Hepatocyte (in vitro differentiated cells): ENCODE measurements at regions not wholly inside any gene's neighbourhood (a gene's known extent, or its start where the extent isn't known, plus 50 kb on each side); places are given as distances from the start of the nearest gene placed in this dataset.
A peak's percentile ranks its signal among the peaks of the same experiment; 100 is the strongest.
"Not testable (repeated sequence)": the region's sequence is repeated elsewhere in the genome, so short reads cannot be mapped to it uniquely, and the experiment has no call there.

ENCODE experiments used
- DNase-seq: peaks from one replicate; pipeline ENCODE4 v3.0.0-alpha.2; 2016; ENCODE audit warnings: low spot score
- H2AFZ ChIP-seq: fragments of 200-600 bp; sonication (generic); 2 replicates; pipeline ENCODE4 v1.6.0; 2016; ENCODE audit warnings: antibody characterized with exemption, mild to moderate bottlenecking
- H3K27ac ChIP-seq: fragments of 200-600 bp; sonication (generic); 2 replicates; pipeline ENCODE4 v1.5.1; 2016; ENCODE audit warnings: mild to moderate bottlenecking
- H3K27me3 ChIP-seq: fragments of 200-600 bp; sonication (generic); 2 replicates; pipeline ENCODE4 v1.6.1; 2016
- H3K36me3 ChIP-seq: fragments of 200-600 bp; sonication (generic); replicated peaks from 2 replicates; pipeline ENCODE4 v1.5.1; 2016; ENCODE audit warnings: low read depth; ENCODE audit not compliant: insufficient read depth
- H3K4me1 ChIP-seq: fragments of 200-600 bp; sonication (generic); 2 replicates; pipeline ENCODE4 v1.5.1; 2016; ENCODE audit warnings: mild to moderate bottlenecking, moderate library complexity; ENCODE audit not compliant: insufficient read depth
- H3K4me2 ChIP-seq: fragments of 200-600 bp; sonication (generic); 2 replicates; pipeline ENCODE4 v1.6.0; 2016
- H3K4me3 ChIP-seq: fragments of 200-600 bp; sonication (generic); 2 replicates; pipeline ENCODE4 v1.5.1; 2016; ENCODE audit warnings: mild to moderate bottlenecking
- H3K79me2 ChIP-seq: fragments of 200-600 bp; sonication (generic); 2 replicates; pipeline ENCODE4 v1.6.0; 2017; ENCODE audit warnings: mild to moderate bottlenecking
- H3K9me2 ChIP-seq: fragments of 200-600 bp; sonication (generic); replicated peaks from 2 replicates; pipeline ENCODE4 v1.6.0; 2017; ENCODE audit warnings: mild to moderate bottlenecking; ENCODE audit not compliant: insufficient read depth
- H3K9me3 ChIP-seq: fragments of 200-600 bp; sonication (generic); 2 replicates; pipeline ENCODE4 v1.5.1; 2016; ENCODE audit warnings: low read depth, mild to moderate bottlenecking
- H4K20me1 ChIP-seq: fragments of 200-600 bp; sonication (generic); 2 replicates; pipeline ENCODE4 v1.6.0; 2016; ENCODE audit warnings: mild to moderate bottlenecking; ENCODE audit not compliant: insufficient read depth, poor library complexity, severe bottlenecking
- WGBS: methylation state at CpG from one replicate; pipeline ENCODE4 v1.1.6; 2016; ENCODE audit warnings: low lambda C conversion rate; ENCODE audit errors: missing lambda C conversion rate; 5-methylcytosine and 5-hydroxymethylcytosine counted together

- WGBS: 46% methylated on average over 17 of the region's 17 CpGs
- H3K9me3 ChIP-seq, H4K20me1 ChIP-seq, H3K79me2 ChIP-seq, H3K9me2 ChIP-seq, H3K4me3 ChIP-seq, H3K27me3 ChIP-seq, H3K4me1 ChIP-seq, H3K36me3 ChIP-seq: not testable (repeated sequence)
- Histone ChIP-seq H3K27ac (peak overlapping the region; percentile 80), H2AFZ (peak overlapping the region; percentile 55), H3K4me2 (peak overlapping the region; percentile 14)
- DNase-seq: peak; percentile 48
Observed at GRCh38 chr7:55688684-55689681, 116.7 kb upstream of the VOPP1 start.

- H3K36me3 ChIP-seq, H3K9me3 ChIP-seq, H3K4me1 ChIP-seq, H3K27ac ChIP-seq, H3K4me2 ChIP-seq, H3K4me3 ChIP-seq, H3K27me3 ChIP-seq, H3K9me2 ChIP-seq, H4K20me1 ChIP-seq, H2AFZ ChIP-seq, H3K79me2 ChIP-seq, DNase-seq: not testable (repeated sequence)
- 54% methylated on average over 3 of the region's 3 CpGs for WGBS
Observed at GRCh38 chr7:55688261-55688660, 116.0 kb upstream of the VOPP1 start.

DNA sequence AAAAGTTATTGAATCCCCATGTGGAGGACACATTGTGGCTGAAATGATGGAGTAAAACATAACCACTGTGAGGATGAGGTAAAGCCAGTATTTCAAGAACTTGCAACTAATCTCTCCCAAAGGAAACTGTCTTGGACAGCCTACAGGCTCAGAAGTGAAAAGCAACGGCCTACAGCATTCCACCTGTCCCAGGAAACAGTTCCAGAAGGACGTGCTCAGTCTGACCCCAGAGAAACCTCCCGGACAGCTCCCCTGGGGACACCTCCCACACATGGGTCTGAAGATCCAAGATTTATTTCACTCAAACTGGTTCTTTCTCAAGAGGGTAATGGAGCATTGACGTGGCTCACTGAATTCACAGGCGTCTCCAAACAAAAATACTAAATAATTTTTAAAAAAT lies 115.0 kb upstream of the VOPP1 start:
- not testable (repeated sequence) for DNase-seq, H4K20me1 ChIP-seq, H3K4me3 ChIP-seq, H3K36me3 ChIP-seq, H3K4me2 ChIP-seq, H3K79me2 ChIP-seq, H3K4me1 ChIP-seq, H3K9me2 ChIP-seq, H2AFZ ChIP-seq, H3K9me3 ChIP-seq, H3K27ac ChIP-seq, H3K27me3 ChIP-seq
- WGBS: 94% methylated on average over 2 of the region's 5 CpGs

- H3K4me1 ChIP-seq, H3K36me3 ChIP-seq, H3K27ac ChIP-seq, H3K9me3 ChIP-seq, H3K79me2 ChIP-seq, H3K4me2 ChIP-seq, H3K4me3 ChIP-seq, H4K20me1 ChIP-seq, H2AFZ ChIP-seq, DNase-seq, H3K9me2 ChIP-seq, H3K27me3 ChIP-seq: not testable (repeated sequence)
- WGBS: 91% methylated on average over 7 of the region's 7 CpGs
Observed at GRCh38 chr7:55686771-55687170, 114.5 kb upstream of the VOPP1 start.

- not testable (repeated sequence) for H4K20me1 ChIP-seq, H3K4me1 ChIP-seq
Observed at GRCh38 chr7:55683501-55683900, 111.2 kb upstream of the VOPP1 start.

DNA sequence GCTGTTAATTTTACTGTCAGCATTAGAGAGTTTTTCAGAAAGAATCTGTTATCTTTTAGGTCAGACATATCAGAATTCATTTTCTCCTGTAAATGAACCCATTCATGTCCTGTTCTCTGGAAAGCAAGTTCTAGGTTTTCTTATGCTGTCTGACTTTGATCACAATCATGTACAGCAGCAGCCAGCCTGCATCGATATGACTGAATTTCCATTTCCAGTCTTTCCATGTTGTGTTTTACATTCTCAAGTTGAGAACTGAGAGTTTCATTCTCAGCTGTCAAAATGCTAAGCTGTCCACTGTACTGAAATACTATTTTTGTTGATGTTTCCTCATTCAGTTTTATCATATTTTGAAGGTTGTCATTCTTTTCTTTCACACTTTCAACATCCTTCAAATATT lies 103.3 kb upstream of the VOPP1 start:
- H3K79me2 ChIP-seq, H3K9me2 ChIP-seq, DNase-seq, H3K36me3 ChIP-seq, H3K4me3 ChIP-seq, H3K4me1 ChIP-seq, H3K27me3 ChIP-seq, H2AFZ ChIP-seq, H3K4me2 ChIP-seq, H3K27ac ChIP-seq, H3K9me3 ChIP-seq, H4K20me1 ChIP-seq: not testable (repeated sequence)
- 87% methylated on average over 1 of the region's 1 CpG for WGBS

More at GRCh38 chr7:55683501-55683900, 111.2 kb upstream of the VOPP1 start:
- not testable (repeated sequence) for DNase-seq, H3K27ac ChIP-seq, H2AFZ ChIP-seq, H3K4me2 ChIP-seq, H3K9me2 ChIP-seq, H3K79me2 ChIP-seq, H3K4me3 ChIP-seq, H3K9me3 ChIP-seq, H3K27me3 ChIP-seq, H3K36me3 ChIP-seq
- 83% methylated on average over 9 of the region's 9 CpGs for WGBS

- H3K9me2 ChIP-seq, H3K4me2 ChIP-seq, H4K20me1 ChIP-seq, H3K27me3 ChIP-seq, DNase-seq, H3K4me1 ChIP-seq, H3K36me3 ChIP-seq, H3K79me2 ChIP-seq, H3K9me3 ChIP-seq, H3K4me3 ChIP-seq, H3K27ac ChIP-seq, H2AFZ ChIP-seq: not testable (repeated sequence)
Observed at GRCh38 chr7:55673525-55673924, 101.2 kb upstream of the VOPP1 start.

GRCh38 chr7:55672084-55672483 lies 99.8 kb upstream of the VOPP1 start:
- not testable (repeated sequence) for H2AFZ ChIP-seq, H3K4me3 ChIP-seq, H3K9me3 ChIP-seq, H3K27me3 ChIP-seq, H3K4me1 ChIP-seq, H3K36me3 ChIP-seq, DNase-seq, H3K79me2 ChIP-seq, H4K20me1 ChIP-seq, H3K4me2 ChIP-seq, H3K9me2 ChIP-seq, H3K27ac ChIP-seq
- 100% methylated on average over 1 of the region's 1 CpG for WGBS
